H1 (cell line): ENCODE measurements at regions not wholly inside any gene's neighbourhood (a gene's known extent, or its start where the extent isn't known, plus 50 kb on each side); places are given as distances from the start of the nearest gene placed in this dataset.

Experiments used
- CHD1 ChIP-seq: IDR thresholded peaks from 2 replicates; pipeline ENCODE4 v1.6.1; 2012; ENCODE audit warnings: low read depth, low read length, improper control_type of control experiment
- JUN ChIP-seq: IDR thresholded peaks from 2 replicates; pipeline ENCODE4 v1.6.1; 2011; ENCODE audit warnings: low read depth, mild to moderate bottlenecking, improper control_type of control experiment, low read length
- NRF1 ChIP-seq: IDR thresholded peaks from 2 replicates; pipeline ENCODE4 v1.6.1; 2011; ENCODE audit warnings: mild to moderate bottlenecking, low read depth, low read length, improper control_type of control experiment
- RNF2 ChIP-seq: fragments of 200-900, 300-1000 bp; sonication (generic); IDR thresholded peaks from 2 replicates; pipeline ENCODE4 v1.7.1; 2016; ENCODE audit warnings: borderline replicate concordance, low read depth, mild to moderate bottlenecking, antibody characterized with exemption, low read length; ENCODE audit not compliant: poor library complexity, severe bottlenecking; ENCODE audit errors: missing control alignments
- SIRT6 ChIP-seq: IDR thresholded peaks from one replicate; pipeline ENCODE4 v1.7.1; 2012; ENCODE audit warnings: low read length, inconsistent platforms
- SIX5 ChIP-seq: IDR thresholded peaks from 2 replicates; pipeline ENCODE4 v1.6.1; 2011; ENCODE audit warnings: mild to moderate bottlenecking, low read depth, low read length
- SP2 ChIP-seq: IDR thresholded peaks from 2 replicates; pipeline ENCODE4 v1.6.1; 2012; ENCODE audit warnings: mild to moderate bottlenecking, low read length, inconsistent platforms
- TAF1 ChIP-seq: IDR thresholded peaks from 2 replicates; pipeline ENCODE4 v1.6.1; 2011; ENCODE audit warnings: mild to moderate bottlenecking, low read depth, low read length
- TBP ChIP-seq: IDR thresholded peaks from 2 replicates; pipeline ENCODE4 v1.6.1; 2011; ENCODE audit warnings: low read depth, low read length, improper control_type of control experiment

DNA sequence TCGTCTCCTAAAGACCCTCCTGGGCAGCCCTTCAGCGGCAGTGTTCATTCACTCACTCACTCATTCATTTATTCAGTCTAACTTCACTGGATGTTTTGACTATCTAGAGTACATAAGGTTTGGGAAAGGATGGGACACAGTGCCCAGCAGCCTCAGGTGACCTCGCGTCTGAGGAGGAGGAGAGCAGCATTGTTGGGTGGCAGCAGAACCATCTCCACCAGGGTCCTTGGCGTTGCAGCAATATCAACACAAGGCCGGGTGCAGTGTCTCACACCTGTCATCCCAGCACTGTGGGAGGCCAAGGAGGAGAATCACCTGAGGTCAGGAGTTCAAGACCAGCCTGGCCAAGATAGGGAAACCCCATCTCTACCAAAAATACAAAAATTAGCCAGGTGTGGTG, 408.0 kb downstream of the BRD1 start (continued):
- TF ChIP-seq SIRT6 (no peak), SP2 (no peak), SIX5 (no peak), TAF1 (no peak), JUN (no peak), RNF2 (no peak), TBP (no peak), NRF1 (no peak), CHD1 (no peak)
